ENCODE measurements at regions not wholly inside any gene's neighbourhood (a gene's known extent, or its start where the extent isn't known, plus 50 kb on each side); places are given as distances from the start of the nearest gene placed in this dataset.

DNA sequence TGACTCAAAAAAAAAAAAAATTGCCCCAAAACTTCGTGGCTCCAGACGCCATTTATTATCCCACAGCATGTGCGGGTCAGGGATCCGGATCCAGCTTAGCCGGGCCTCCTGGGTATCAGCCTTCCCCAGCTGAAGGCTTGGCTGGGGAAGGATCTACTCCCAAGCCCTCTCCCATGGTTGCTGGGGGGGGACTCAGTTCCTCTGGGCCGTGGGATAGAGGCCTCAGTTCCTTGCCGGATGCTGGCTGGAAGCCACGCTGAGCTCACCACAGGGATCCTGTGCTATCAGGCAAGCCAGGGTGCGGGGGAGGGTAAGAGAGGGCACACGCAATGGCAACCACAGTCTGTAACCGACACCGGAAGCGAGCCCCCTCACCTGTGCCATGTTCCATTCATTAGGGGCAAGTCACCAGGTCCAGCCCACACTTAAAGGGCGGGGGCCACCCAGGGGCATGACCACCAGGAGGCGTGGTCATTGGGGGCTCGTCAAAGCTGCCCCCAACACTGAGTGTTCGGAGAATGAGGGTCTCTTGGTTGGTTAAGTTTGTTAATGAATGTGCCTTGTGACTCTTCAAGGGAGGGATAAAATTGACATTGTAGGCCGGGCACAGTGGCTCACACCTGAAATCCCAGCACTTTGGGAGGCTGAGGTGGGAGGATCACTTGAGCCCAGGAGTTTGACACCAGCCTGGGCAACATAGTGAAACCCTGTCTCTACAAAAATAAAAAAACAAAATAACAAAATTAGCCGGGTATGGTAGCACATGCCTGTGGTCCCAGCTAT, 210.0 kb upstream of the GSE1 start:
- Histone ChIP-seq H3K4me1 (ENCODE audit: control insufficient read depth, insufficient read depth, low read length) (peaks cover 21% of the 10 kb centered on the region), H3K36me3 (ENCODE audit: control insufficient read depth, insufficient read depth, low read length) (peaks cover 2% of the 10 kb centered on the region), H3K9me3 (ENCODE audit: control insufficient read depth, insufficient read depth, low read length) (no peaks in the 10 kb centered on the region), H3K4me3 (ENCODE audit: low read depth, low read length) (no peak overlapping the region), H3K27me3 (ENCODE audit: control insufficient read depth, insufficient read depth, low read length) (no peaks in the 10 kb centered on the region), H3K27ac (ENCODE audit: low read depth, low read length) (no peak overlapping the region)
- no peak for DNase-seq (ENCODE audit: low read depth in 4 of 6, low spot score in 6 of 6)
- WGBS (ENCODE audit: insufficient coverage): 58% methylated on average over 12 of the region's 19 CpGs

DNA sequence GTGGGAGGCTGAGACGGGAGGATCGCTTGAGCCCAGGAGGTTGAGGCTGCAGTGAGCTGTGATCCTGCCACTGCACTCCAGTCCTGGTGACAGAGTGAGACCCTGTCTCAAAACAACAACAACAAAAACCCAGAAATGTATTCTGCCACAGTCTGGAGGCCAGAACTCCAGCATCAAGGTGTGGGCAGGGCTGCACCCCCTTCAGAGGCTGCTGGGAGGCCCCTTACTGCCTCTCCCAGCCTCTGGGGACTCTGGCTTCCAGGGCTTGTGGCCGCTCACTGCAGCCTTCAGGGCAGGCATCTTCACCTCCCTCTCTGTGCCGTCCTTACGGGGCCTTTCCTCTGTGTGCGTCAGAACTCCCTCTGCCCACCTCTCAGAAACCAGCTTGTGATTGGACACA, 209.4 kb upstream of the GSE1 start:
- H3K27me3 ChIP-seq (ENCODE audit: control insufficient read depth, insufficient read depth, low read length): no peaks in the 10 kb centered on the region
- H3K36me3 ChIP-seq (ENCODE audit: control insufficient read depth, insufficient read depth, low read length): peaks cover 2% of the 10 kb centered on the region
- 100% methylated on average over 5 of the region's 6 CpGs for WGBS (ENCODE audit: insufficient coverage)
- H3K4me3 ChIP-seq (ENCODE audit: low read depth, low read length): no peak overlapping the region
- peaks cover 21% of the 10 kb centered on the region for H3K4me1 ChIP-seq (ENCODE audit: control insufficient read depth, insufficient read depth, low read length)
- no peaks in the 10 kb centered on the region for H3K9me3 ChIP-seq (ENCODE audit: control insufficient read depth, insufficient read depth, low read length)
- no peak overlapping the region for H3K27ac ChIP-seq (ENCODE audit: low read depth, low read length)
- DNase-seq (ENCODE audit: low read depth in 4 of 6, low spot score in 6 of 6): no peak

DNA sequence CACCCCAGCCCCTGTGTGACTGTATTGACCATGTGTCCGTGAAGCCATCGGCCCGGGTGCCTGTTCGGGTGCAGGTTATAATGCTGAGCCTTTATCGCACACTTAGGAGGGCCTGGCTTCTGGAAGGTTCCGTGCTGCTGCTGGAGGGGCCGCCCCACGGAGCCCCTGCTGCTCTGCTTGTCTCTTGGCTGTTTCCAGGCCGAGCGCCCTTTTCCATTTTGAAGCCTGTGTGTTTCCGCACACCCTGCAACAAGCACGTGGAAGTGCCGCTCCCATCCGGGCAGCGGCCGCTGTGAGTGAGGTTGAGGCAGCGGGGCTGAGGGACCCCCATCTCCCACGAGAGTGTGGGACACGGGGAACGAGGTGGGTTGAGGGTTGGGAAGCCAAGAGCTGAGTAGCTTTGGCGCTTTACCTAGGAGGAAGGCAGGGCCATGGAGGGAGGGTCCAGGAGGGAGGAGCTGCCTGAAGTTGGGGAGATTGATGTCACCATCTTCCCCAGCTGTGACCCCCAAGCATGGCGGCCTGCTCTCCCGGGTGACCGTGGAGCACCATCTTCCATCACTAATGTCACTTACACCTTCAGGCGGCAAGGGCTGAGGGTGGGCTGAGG, 200.1 kb upstream of the GSE1 start:
- Histone ChIP-seq H3K9me3 (ENCODE audit: control insufficient read depth, insufficient read depth, low read length) (no peaks in the 10 kb centered on the region), H3K27me3 (ENCODE audit: control insufficient read depth, insufficient read depth, low read length) (no peaks in the 10 kb centered on the region), H3K4me3 (ENCODE audit: low read depth, low read length) (no peak overlapping the region), H3K27ac (ENCODE audit: low read depth, low read length) (no peak overlapping the region), H3K36me3 (ENCODE audit: control insufficient read depth, insufficient read depth, low read length) (peaks cover 4% of the 10 kb centered on the region), H3K4me1 (ENCODE audit: control insufficient read depth, insufficient read depth, low read length) (peaks cover 18% of the 10 kb centered on the region)
- 94% methylated on average over 21 of the region's 25 CpGs for WGBS (ENCODE audit: insufficient coverage)
- DNase-seq (ENCODE audit: low read depth in 4 of 6, low spot score in 6 of 6): no peak

DNA sequence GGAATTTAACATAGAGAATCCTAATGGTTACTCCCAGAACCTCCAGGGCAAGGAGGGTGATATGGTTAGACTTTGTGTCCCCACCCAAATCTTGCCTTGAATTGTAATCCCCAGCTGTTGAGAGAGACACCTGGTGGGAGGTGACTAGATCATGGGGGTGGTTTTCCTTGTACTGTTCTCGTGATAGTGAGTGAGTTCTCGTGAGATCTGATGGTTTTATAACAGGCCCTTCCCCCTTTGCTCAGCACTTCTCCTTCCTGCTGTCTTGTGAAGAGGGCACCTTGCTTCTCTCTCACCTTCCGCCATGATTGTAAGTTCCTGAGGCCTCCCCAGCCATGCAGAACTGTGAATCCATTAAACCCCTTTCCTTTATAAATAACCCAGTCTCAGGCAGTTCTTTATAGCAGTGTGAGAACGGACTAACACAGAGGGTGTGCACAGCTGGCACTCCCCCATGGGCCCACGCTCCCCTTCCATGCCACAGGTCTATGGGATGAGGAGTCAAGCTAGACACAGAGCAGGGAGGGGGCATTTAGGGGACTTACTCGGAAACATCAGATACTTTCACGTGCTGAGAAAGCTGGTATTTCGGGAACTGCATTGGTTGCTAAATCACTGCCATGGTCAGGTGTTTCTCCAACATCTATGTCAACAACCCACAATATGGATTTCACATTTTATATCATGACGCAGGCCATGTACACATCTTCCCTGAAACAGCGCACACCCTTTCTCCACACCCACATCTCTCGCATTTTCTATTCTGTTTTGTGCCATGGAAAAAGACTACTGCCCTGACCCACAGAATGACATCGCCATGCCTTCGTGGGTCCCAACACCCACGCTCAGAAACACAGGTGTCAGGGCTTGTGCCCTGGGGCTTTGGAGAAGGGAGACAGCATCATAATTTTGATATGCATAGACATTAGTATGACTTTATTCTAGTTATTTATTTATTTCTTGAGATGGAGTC, 199.1 kb upstream of the GSE1 start:
- Histone ChIP-seq H3K27me3 (ENCODE audit: control insufficient read depth, insufficient read depth, low read length) (no peaks in the 10 kb centered on the region), H3K4me1 (ENCODE audit: control insufficient read depth, insufficient read depth, low read length) (peaks cover 18% of the 10 kb centered on the region), H3K36me3 (ENCODE audit: control insufficient read depth, insufficient read depth, low read length) (peaks cover 4% of the 10 kb centered on the region), H3K27ac (ENCODE audit: low read depth, low read length) (no peak overlapping the region), H3K9me3 (ENCODE audit: control insufficient read depth, insufficient read depth, low read length) (no peaks in the 10 kb centered on the region), H3K4me3 (ENCODE audit: low read depth, low read length) (no peak overlapping the region)
- 97% methylated on average over 9 of the region's 14 CpGs for WGBS (ENCODE audit: insufficient coverage)
- DNase-seq (ENCODE audit: low read depth in 4 of 6, low spot score in 6 of 6): no peak

DNA sequence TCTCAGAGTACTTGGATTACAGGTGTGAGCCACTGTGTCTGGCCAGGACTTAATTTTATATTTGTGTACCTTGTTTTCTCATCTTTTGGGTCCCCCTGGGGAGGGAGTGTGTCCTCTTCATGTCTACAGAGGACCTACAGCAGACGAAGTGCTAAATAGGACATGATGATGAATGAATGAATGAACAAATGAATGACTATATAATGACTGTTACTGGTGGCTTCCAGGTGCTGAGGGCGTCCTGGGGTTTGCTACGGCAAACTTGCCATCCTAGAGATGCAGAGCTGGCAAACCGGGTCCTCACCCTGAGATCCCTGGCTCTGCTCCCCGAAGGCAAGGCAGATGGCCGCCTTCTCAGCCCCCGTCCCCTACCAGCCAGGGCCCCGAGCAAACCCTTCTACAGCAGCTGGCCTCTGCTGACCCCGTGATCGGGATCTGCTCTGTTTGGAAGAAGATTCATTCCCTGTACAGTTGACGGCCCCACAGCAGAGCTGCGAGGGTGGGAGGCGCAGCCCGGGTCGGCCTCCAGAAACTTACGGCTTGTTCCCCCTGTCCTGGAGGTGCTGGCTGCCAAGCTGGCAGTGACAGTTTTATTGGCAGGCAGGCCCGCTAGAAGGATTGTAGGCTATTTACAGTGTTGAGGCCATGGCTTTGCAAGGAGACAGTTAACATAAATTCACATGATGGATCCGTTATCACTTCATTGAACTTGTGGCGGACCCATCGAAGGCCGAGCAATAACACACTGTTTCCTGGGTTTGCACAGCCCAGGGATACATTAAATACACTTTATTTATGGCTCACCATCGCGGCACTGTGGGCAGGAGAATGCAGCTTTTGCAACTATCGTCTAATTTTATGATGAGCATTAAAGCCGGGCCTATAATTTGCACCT, 197.7 kb upstream of the GSE1 start:
- H3K4me1 ChIP-seq (ENCODE audit: control insufficient read depth, insufficient read depth, low read length): peaks cover 20% of the 10 kb centered on the region
- H3K27ac ChIP-seq (ENCODE audit: low read depth, low read length): no peak overlapping the region
- peaks cover 4% of the 10 kb centered on the region for H3K36me3 ChIP-seq (ENCODE audit: control insufficient read depth, insufficient read depth, low read length)
- WGBS (ENCODE audit: insufficient coverage): 26% methylated on average over 24 of the region's 25 CpGs
- H3K4me3 ChIP-seq (ENCODE audit: low read depth, low read length): no peak overlapping the region
- H3K27me3 ChIP-seq (ENCODE audit: control insufficient read depth, insufficient read depth, low read length): no peaks in the 10 kb centered on the region
- no peaks in the 10 kb centered on the region for H3K9me3 ChIP-seq (ENCODE audit: control insufficient read depth, insufficient read depth, low read length)
- DNase-seq (ENCODE audit: low read depth in 4 of 6, low spot score in 6 of 6): peak in 2 of 6 donors; percentile 73 to 88

DNA sequence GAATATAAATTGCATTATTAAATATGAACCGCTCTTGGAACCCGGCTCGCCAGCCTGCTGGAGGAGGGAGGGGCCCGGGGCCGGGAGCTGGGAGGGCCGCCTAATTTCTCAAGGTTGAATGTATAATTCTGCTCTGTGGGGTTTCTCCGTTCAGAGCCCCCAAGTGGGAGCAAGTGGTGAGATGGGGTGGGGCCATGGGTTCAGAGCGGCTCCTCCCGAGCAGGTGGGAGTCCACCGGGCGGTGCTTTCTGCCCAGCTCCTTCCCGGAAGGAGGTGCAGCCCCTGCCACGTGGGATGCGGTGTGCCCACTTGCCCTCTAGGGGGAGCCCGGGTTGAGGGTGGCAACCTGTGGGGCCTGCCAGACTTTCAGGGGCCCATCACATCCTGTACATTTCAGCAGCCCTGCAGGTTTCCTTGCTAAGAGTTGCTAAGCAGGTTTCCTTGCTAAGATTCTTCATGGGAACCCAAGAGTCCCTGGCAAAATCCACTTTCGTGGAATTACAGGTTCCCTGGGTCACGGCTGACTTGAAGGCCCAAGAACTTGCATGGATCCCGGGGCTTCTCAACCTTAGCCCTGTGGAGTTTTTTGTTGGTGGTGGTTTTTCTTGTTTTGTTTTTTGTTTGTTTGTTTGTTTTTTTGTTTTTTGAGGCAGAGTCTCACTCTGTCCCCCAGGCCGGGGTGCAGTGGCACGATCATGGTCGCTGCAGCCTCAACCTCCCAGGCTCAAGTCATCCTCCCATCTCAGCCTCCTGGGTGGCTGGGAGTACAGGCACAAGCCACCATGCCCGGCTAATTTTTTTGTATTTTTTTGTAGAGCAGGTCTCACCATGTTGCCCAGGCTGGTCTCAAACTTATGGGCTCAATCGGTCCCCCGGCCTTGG, 196.7 kb upstream of the GSE1 start:
- Histone ChIP-seq H3K27me3 (ENCODE audit: control insufficient read depth, insufficient read depth, low read length) (no peaks in the 10 kb centered on the region), H3K36me3 (ENCODE audit: control insufficient read depth, insufficient read depth, low read length) (peaks cover 4% of the 10 kb centered on the region), H3K4me3 (ENCODE audit: low read depth, low read length) (no peak overlapping the region), H3K4me1 (ENCODE audit: control insufficient read depth, insufficient read depth, low read length) (peaks cover 27% of the 10 kb centered on the region), H3K9me3 (ENCODE audit: control insufficient read depth, insufficient read depth, low read length) (no peaks in the 10 kb centered on the region), H3K27ac (ENCODE audit: low read depth, low read length) (no peak overlapping the region)
- 45% methylated on average over 9 of the region's 24 CpGs for WGBS (ENCODE audit: insufficient coverage)
- no peak for DNase-seq (ENCODE audit: low read depth in 4 of 6, low spot score in 6 of 6)

DNA sequence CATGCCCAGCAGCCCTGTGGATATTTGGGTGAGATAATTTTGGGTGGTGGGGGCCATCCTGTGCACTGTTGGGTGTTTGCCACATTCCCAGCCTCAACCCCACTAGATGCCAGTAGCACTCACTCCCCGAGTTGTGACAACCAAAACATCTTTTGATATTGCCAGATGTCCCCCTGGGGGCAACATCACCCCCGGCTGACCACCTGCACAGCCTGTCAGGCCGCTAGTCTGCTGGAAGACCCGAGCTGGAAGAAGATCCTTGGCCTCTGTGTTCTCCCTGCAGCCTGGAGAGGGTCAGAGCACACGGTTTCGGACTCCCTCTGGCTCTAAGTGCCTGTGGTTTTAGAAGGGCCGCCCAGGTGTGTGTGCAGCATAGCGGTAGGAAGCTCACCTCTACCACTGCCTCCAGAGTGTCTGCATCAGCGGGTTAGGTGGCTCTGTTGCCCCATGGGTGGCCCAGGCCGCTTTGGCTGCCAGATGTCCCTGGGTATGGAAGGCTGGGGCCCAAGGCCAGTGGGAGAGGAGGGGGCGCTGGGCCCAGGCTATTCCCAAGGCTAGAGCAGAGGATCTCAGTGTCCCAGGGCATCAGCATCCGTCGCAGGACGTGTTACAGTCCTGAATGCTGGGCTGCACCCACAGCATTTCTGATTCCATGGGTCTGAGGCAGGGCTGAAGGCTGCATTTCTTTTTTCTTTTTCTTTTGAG, 195.8 kb upstream of the GSE1 start:
- H3K4me3 ChIP-seq (ENCODE audit: low read depth, low read length): no peak overlapping the region
- WGBS (ENCODE audit: insufficient coverage): 75% methylated on average over 12 of the region's 14 CpGs
- H3K27me3 ChIP-seq (ENCODE audit: control insufficient read depth, insufficient read depth, low read length): no peaks in the 10 kb centered on the region
- H3K36me3 ChIP-seq (ENCODE audit: control insufficient read depth, insufficient read depth, low read length): peaks cover 4% of the 10 kb centered on the region
- H3K9me3 ChIP-seq (ENCODE audit: control insufficient read depth, insufficient read depth, low read length): no peaks in the 10 kb centered on the region
- DNase-seq (ENCODE audit: low read depth in 4 of 6, low spot score in 6 of 6): no peak
- no peak overlapping the region for H3K27ac ChIP-seq (ENCODE audit: low read depth, low read length)
- peaks cover 36% of the 10 kb centered on the region for H3K4me1 ChIP-seq (ENCODE audit: control insufficient read depth, insufficient read depth, low read length)

DNA sequence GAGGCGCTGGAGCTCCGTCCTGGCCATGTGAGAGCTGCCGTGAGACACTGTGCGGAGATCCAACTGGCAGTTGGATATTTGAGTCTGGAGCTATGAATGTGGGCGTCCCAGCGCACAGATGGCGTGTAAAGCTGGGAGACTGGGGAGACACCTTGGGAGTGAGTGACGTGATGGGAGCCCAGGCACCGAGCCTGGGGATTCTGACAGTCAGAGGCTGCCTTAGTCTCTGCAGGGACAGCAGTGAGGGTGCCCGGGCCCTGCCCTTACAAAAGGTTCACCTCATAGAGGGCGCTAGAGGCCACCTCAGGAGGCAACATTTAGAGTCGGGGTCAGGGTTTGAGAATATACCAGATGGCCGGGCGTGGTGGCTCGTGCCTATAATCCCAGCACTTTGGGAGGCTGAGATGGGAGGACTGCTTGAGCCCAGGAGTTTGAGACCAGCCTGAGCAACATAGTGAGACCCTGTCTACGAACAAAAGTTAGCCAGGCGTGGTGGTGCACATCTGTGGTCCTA, 194.1 kb upstream of the GSE1 start:
- DNase-seq (ENCODE audit: low read depth in 4 of 6, low spot score in 6 of 6): peak in 1 of 6 donors; percentile 93
- WGBS (ENCODE audit: insufficient coverage): 86% methylated on average over 17 of the region's 17 CpGs
- H3K36me3 ChIP-seq (ENCODE audit: control insufficient read depth, insufficient read depth, low read length): peaks cover 3% of the 10 kb centered on the region
- no peak overlapping the region for H3K27ac ChIP-seq (ENCODE audit: low read depth, low read length)
- peaks cover 5% of the 10 kb centered on the region for H3K27me3 ChIP-seq (ENCODE audit: control insufficient read depth, insufficient read depth, low read length)
- H3K4me3 ChIP-seq (ENCODE audit: low read depth, low read length): no peak overlapping the region
- H3K9me3 ChIP-seq (ENCODE audit: control insufficient read depth, insufficient read depth, low read length): no peaks in the 10 kb centered on the region
- peaks cover 50% of the 10 kb centered on the region for H3K4me1 ChIP-seq (ENCODE audit: control insufficient read depth, insufficient read depth, low read length)

Data from spinal cord (tissue), 9 donors.